Germinal center (tissue), 1 donor: ENCODE measurements at regions not wholly inside any gene's neighbourhood (a gene's known extent, or its start where the extent isn't known, plus 50 kb on each side); places are given as distances from the start of the nearest gene placed in this dataset.
A peak's percentile ranks its signal among the peaks of the same experiment; 100 is the strongest.

ENCODE experiments used
- DNase-seq: peaks from one replicate; pipeline ENCODE4 v3.0.0; 2012; ENCODE audit warnings: mixed read lengths, low spot score

DNA sequence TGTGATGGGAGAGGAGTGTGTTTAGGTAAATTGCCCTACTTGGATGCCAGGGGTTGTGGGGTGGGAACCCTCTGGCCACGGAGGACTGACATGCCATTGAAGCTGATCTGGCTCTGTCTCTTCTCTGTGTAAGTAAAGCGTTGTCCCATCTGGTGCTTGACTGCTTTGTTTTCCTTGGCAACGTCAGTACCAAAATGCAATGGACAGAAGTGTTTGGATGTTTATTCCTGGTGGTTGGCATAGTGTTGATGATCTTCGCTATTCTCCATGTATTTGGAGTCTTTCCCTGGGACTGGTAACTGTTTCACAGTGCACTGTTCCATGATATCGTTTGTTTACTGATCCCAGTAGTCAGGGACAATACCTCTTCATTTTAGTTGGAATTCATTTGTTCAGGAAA is 130.5 kb upstream of the MCTP2 start:
- DNase-seq = no peak

DNA sequence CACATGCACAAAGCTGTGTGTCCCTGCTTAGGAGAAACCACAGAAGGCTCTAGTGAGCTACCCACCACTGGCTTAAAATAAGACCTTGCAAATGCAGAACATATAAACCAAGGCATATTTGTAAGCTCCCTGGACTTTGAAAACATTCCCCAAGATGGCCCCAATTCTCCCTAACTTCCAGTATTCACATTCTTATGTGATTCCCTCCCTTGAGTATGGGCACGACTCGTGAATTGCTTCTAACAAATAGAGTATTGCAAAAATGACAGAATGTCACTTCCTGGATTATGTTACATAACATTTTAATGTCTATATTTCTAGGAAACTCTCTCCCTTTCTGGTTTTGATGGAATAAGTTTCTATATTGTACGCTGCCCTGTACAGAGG is 131.8 kb upstream of the MCTP2 start:
- DNase-seq = no peak

DNA sequence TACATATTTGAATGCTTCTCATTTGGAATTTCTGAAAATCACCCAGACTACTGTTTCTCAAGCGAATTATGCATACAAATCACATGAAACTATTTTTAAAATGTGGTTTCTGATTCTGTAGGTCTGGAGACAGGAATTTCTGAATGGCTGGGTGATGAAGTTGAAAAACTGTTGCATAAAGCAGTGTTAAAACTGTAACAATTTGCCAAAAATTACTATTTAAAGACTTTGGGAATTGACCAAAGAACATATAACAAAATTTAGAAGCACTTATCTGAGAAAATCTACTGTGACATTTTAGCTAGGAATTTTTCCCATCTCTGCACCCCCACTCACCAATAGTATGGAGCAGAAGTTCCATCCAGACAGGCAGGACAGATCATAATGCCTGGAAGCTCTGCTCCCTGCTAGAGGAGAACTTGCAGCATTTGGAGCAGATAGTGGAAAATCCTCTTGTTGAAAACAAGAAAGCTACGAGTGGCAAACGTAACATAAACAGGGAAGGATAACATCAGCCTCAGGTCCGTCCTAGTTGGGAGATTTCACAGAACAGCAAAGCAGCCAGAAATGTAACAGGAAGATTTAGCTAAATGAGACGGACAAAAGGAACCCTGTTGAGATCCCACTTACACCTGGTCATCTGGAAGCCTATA is 132.3 kb upstream of the MCTP2 start:
- no peak for DNase-seq

DNA sequence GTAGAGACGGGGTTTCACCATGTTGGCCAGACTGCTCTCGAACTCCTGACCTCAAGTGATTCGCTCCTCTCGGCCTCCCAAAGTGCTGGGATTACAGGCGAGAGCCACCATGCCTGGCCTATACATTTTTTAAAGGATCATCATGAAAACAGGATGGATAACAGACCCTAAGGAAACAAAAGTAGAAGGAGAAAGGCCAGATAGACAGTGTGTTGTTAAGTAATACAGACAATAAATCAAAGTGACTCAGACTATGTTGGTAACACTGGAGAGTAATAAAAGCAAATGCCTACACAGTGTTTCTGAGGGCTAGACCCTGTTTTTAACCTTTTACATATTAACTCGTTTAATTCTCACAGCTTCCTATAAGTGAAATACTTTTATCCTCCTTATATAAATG is 133.8 kb upstream of the MCTP2 start:
- no peak for DNase-seq

DNA sequence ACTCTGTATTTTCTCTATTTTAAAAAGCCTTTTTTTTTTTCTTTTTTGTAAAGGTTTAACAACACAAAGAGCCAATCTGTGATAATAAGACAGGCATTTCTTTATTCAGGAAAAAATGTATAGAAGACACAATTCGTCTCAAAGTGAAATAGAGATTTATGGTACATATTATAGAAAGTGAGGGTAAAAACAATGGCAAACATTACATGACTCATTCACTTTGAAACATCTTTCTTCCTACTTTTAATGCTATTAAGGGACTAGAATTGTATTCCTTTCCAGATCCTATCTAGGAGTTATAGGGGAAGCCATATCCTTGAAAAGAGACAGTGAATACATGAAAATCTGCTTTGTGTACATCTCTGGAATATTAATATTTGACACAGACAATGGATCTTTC is 137.1 kb upstream of the MCTP2 start:
- no peak for DNase-seq

DNA sequence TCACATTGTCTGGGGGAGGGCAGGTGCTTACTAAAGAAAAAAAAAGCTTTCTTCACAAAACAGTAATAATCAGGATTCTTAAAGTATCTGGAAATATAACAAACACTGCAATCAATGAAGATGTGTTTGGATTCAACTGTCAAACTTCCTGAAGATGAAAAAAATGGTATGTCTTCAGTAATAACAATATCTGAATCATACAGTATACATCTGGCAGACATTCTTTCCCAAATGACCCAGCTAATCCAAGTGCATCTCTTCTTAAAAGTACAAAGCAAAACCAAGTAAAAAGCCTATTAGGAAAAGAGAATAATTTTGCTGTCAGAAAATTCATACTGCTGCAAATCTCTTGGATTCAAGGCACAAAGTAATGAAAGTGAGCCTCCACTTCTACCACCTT is 145.0 kb upstream of the MCTP2 start:
- DNase-seq = no peak

DNA sequence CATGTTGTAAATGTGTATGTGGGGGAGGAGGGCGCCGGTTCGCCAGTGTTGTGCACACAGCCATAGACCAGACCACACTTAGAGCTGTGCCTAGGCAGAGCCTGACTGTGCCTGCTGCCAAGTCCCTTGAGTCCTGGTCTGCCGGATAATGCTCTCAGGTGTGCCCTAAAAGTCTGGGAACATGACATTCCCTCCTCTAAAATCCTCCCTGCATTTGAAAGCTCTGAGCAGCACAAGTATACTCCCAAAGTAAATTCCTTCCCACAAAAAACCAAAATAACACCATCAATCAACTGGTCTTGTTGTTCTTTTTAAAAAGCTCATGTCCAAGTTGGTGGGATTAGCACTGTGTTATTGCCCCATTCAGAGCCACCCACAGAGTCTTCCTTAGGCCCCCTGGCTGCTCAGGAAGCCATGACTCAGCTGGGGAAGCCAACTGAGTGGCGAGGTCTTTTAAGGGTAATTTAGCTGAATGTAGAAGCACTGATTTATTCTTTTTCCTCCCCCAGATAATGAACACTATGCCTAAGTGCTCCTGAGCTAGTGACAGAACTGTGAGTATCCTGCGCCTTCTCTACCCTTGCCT is 147.8 kb upstream of the MCTP2 start:
- DNase-seq = no peak

DNA sequence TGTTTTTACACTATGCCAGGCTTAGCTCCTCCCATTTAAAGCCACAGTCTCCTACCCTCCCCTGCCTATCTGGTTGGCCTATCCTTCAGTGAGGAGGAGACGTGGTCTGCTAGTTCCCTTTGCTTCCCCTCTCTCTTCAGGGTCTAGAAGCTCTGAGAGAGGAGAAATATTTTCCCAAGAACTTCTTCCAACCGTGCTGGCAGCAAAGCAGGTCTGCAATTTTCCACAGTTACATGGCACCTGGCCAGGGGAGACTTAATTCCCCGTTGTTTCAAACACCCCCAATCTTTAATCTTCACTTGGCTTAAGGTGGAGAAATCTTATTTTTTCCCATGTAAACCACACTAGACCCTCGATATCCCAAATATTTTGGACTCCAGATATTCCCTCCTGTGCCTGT is 149.5 kb upstream of the MCTP2 start:
- DNase-seq = no peak

DNA sequence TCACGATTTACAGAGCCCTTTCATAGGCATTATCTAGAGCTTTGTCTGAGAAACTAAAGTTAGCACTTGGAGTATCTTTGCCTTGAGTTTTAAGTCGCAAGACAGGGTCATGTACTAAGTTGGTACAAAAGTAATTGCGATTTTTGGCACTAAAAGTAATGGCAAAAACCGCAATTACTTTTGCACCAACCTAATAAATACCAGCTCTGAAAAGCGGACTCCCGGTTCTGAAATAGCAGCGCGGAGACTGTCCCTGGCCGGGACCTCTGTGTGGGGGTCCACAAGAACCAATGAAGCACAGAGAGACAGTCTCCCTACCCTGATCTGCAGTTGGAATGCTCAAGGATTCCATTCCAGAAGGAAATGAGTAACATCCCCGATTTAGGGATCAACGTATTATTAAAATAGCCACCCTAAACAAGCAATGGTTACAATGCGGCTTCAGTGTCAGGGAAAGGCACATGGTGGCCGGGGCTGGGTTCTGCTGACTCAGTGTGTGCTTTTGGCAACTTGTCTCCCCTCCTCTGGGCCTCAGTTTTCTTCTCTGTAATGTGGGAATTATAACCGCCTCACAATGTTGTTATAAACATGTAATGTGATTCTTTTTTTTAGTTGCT is 150.3 kb upstream of the MCTP2 start:
- DNase-seq = no peak

DNA sequence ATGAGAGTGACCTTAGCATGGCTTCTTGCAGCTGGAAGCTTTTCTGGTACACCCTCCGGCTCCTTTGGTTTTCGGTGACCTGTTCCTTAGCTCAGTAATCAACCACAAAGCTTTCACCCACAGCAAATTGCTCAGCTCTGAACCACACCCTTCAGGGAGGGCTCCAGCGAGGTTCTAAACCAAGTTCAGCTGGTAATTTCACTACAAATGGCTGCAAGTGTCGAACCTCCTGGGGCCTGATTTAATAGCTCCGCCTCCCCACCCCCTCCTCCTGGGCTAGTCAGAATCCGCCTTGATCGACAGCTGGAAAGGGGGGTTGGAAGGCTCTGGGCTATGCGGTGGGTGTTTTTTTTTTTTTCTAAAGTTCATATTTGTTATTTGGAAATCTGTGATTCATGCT is 150.9 kb upstream of the MCTP2 start:
- no peak for DNase-seq

DNA sequence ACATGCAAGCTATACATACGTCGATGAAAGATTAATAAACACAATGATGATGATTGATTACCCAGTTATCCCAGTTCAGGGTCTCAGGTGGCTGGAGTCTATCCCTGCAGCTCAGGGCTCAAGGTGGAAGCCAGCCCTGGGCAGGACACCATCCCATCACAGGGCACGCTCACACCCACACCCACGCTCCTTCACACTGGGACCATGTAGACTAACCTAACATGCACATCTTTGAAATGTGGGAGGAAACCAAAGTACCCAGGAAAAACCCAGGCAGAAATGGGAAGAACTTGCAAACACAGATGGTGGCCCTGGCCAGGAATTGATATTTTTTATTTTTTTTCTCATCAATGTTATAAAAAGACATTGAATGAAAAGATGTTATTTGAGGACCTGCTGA is 151.4 kb upstream of the MCTP2 start:
- no peak for DNase-seq

DNA sequence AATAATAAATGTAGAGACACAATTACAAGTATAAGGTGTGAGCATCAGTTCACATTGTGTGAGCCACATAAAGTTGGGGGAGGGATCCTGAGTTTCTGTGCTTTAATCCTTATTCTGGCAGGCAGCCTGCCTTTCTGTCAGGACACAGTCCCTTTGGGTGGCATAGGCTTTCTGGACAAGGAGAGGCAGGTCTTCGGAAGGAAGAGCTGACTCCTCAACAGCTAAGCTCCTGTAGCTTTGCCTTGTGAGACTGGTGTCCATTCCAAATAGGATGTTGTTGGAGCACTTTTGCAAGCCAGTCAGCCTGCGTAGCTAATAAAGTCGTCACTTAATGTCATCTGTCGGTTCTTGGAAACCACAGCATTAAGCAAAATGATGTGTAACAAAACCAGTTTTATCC is 151.9 kb upstream of the MCTP2 start:
- no peak for DNase-seq

DNA sequence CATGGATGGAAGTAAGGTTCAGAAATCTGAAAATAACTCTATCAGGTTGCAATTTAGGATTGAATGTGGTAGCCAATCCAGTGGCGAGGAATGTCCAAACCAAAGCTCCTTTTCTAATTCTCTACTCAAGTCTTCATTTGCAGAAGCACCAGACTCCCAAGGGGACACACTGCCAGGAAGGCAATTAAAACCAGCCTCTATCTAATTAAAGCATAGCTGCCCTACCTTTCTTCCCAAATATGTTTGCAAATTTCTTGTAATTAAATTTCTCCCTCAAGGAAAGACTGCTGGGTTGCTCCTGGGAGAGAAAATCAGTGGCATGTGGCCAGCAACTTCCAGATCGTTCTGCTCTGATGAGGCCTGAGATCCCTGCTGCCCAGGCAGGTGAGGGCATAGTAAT is 153.4 kb upstream of the MCTP2 start:
- no peak for DNase-seq

DNA sequence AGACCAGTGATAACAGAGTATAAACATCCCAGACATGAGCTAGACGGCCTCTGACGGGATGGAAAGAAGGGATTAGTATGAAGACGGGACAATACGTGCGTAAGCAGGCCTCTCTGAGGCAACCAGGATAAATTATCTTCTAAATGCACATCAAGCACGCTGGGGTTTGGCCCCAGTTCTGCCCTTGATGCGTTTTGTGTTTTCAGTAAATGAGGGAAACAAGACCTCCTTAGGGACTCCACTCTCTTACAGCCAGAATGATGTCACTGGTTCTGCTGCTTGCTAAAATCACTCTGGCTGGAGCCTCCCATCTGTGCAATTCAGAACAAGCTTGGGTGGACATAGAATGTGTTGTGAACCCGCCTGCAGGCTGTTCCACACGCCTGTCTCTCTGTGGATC is 156.0 kb upstream of the MCTP2 start:
- DNase-seq = no peak

DNA sequence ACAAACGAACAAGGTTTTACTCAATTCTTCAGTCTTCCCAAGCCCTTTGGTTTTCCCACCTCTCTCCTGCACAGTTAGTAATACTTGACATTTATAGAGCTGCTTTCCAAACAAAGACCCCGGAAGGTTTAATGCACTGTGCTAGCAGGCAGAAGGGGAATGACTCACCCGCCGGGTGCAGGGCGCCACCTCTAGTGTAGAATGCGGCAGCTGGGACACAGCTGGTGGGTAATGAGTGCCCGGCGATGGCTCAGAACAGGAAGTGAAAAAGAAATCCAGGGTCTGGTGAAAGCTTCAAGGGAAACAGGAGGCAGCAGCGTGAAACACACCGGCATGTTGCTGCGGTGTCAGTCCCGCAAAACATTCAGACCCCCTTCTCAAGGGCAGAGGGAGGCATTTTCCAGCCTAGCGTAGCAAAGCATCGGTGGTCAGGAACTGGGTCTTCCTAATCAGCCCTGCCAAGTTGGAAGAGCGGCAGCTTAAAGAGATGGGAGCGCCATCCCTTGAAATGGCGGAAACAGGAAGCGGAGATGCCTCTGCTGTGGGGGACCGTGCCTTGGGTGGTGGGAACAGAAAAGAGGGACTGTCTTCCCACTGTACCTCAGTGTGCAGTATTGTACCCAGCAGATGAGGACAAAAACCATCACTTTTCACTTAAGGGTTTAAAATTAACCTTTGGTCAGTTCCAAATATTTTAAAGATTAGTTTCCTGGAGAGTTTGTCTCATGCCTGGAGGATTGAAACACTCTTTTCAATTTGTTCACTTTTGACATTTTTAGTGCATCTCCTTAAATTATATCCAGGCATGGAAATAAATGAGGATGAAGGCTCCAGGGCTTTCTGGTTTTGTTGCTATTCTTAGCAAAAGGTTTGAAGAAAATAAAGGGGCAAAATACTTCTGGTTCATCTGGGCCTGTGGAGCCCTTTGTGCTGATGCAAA is 160.7 kb upstream of the MCTP2 start:
- DNase-seq = peak; percentile 15

DNA sequence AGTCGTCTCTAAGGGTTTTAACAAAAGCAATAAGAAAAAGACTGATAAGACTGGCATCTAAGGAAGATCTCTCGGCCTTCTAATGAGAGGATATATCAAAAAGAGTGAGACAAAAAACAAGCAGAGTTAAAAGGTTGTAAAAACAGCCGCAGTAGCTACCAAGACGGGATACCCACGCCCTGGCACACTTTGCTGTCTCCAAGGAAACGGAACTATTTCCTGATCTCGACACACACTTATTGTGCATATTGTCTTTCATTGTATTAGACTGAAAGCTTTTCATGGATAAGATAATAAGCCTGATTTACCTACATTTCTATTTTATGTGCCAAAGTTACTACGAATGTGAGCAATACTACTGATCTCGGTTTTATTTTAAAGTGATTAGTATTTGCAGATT is 161.5 kb upstream of the MCTP2 start:
- DNase-seq = no peak

DNA sequence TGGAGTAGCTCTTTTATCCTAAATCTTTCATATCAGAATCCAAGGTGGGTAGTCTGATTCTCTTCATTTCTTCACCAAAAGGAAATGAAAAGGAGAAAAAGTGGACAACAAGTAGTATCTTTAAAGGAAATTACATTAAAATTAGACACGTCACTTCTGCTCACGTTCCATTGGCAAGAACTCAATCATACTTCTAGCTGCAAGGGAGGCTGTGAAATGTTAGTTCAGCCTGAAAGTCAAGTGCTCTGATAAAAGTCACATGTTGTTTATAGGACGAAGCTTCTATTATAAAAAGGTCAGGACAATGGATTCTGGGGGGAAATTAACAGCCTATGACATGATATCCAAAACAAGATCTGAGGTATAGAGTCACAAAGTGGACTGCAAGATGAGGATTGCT is 164.6 kb upstream of the MCTP2 start:
- DNase-seq = no peak

DNA sequence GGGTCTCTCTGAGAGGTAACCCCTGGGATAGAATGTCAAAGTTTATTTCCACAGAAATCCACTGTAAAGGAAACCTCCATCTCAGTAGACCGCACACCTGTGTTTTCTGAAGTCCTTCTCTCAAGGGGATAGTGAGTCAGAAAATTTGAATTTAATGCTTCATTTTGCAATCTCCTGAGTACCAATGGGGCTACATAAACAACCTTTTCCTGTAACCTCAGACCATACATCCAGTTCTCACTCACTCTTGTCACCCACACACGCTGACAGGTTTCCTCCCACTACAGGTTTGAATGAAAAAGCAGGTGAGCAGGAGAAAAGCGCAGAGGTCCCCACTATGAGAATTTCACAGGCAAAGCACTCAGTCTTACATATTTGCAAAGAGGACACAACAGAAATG is 165.3 kb upstream of the MCTP2 start:
- DNase-seq = peak; percentile 12

DNA sequence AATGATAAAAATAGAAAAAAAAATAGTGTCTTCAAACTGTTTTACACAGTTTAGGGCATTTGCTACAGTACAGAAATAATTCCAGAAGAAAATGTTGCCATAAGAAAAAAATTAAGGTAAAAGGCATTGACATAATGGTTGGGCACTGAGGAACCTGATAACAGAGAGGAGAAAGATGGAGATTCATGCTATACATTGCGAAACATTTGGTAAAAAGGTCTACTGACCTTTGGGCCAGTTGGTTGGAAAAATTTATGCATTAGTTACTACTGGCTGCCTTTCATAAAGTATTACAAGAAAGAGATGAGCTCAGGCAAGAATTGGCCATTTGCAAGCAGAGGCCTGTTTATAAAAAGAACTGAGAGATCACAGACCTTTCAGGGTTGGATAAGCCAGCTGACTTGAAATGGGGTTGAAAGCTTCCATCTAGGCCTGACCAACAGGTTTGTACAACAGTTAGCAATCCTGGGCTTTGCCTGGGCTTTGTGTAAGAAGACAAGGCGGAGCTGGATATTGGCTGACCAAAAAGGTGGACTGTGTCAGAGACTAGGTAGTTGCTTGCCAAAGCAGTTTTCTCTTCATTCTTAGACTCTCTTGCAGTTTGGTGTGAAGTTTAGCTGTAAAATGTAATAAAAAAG is 166.6 kb upstream of the MCTP2 start:
- no peak for DNase-seq

DNA sequence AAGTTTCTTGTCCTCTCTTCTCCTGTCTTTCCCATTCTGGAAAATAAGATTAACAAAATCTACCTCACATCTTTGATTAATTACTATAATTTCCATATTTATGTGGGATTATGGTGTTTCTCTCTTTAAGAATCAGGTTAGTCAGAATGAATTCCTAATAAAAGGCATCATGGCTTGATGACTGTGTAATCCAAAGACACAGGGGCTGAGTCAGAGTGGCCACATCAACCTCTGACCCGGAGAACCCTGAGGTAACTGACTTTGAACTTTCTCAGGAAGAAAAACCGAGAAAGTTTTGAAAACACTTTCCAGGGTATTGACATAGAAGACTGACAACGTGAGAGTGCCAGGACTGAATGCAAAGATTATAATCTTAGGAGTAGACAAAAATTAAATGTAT is 170.3 kb upstream of the MCTP2 start:
- no peak for DNase-seq

DNA sequence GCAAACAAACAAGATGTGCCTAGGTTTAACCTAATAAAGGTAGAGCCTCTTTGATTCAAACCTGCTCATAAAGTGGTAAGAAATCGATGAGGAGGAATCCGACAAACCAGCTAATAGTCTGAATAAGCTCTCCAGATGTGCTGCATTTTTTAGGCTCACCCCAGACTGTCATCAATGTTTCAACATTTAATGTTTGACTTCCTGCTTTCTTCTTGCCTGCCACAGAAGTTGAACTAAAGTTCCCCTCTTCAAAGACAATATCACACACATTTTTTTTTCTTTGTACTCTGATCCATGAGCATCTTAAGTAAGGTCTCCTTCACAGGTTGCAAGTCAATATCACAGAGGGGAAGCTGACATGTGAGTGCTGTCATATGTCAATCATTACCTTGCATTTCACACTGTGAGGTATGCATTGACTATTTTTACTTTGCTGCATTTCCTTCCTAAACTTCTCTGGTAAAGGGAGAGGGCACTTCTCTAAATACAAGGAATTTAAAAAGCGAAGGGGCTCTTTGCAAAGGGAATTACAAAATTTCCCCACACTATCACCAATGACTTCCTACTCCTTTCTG is 172.3 kb upstream of the MCTP2 start:
- no peak for DNase-seq

DNA sequence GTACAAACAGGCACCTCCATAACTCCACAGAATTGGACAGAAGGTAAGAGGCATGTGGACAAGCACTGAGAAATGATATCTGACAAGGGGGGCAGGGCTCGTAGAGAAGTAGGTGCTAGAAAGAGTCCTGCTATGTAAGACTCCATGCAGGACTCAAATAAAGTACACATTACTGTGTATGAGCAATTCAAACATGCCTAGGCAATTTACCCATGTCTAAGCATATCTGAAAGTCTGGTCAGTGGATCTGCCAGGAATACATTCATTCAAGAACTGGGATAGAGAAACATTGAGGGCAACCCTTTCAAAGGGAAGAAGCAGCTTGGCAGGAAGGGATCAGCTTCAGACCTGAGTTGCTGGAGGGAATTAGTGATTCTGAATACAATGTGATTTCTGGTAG is 174.1 kb upstream of the MCTP2 start:
- DNase-seq = no peak
